ENCODE measurements at regions not wholly inside any gene's neighbourhood (a gene's known extent, or its start where the extent isn't known, plus 50 kb on each side); places are given as distances from the start of the nearest gene placed in this dataset.

- TF ChIP-seq TAF1 (IDR thresholded peaks at IDR 0.05; ENCODE audit: borderline replicate concordance, insufficient read depth, low read length) (no peak), REST (IDR thresholded peaks at IDR 0.05; ENCODE audit: insufficient read depth in 1 of 2, low read depth in 2 of 2, low read length in 2 of 2) (no peak), FOXP2 (optimal IDR thresholded peaks at IDR 0.05; ENCODE audit: borderline replicate concordance, extremely low read depth, extremely low read length, insufficient read depth) (no peak), SIN3A (IDR thresholded peaks at IDR 0.05; ENCODE audit: borderline replicate concordance, insufficient read depth, low read length) (no peak), POLR2AphosphoS5 (IDR thresholded peaks at IDR 0.05; ENCODE audit: low read depth, low read length) (no peak)
Measured at GRCh38 chr20:5687884-5688283, 62.3 kb upstream of the SHLD1 start.

GRCh38 chr20:5686384-5687105, 63.7 kb upstream of the SHLD1 start:
- TF ChIP-seq TAF1 (IDR thresholded peaks at IDR 0.05; ENCODE audit: borderline replicate concordance, insufficient read depth, low read length) = no peak
- TF ChIP-seq REST (IDR thresholded peaks at IDR 0.05; ENCODE audit: insufficient read depth in 1 of 2, low read depth in 2 of 2, low read length in 2 of 2) = no peak
- TF ChIP-seq FOXP2 (optimal IDR thresholded peaks at IDR 0.05; ENCODE audit: borderline replicate concordance, extremely low read depth, extremely low read length, insufficient read depth) = no peak
- no peak for TF ChIP-seq SIN3A (IDR thresholded peaks at IDR 0.05; ENCODE audit: borderline replicate concordance, insufficient read depth, low read length)
- no peak for TF ChIP-seq POLR2AphosphoS5 (IDR thresholded peaks at IDR 0.05; ENCODE audit: low read depth, low read length)

GRCh38 chr20:5680192-5680591, 69.4 kb upstream of the GPCPD1 start:
- no peak for TF ChIP-seq TAF1 (IDR thresholded peaks at IDR 0.05; ENCODE audit: borderline replicate concordance, insufficient read depth, low read length)
- TF ChIP-seq FOXP2 (optimal IDR thresholded peaks at IDR 0.05; ENCODE audit: borderline replicate concordance, extremely low read depth, extremely low read length, insufficient read depth) = no peak
- TF ChIP-seq SIN3A (IDR thresholded peaks at IDR 0.05; ENCODE audit: borderline replicate concordance, insufficient read depth, low read length) = no peak
- TF ChIP-seq REST (IDR thresholded peaks at IDR 0.05; ENCODE audit: insufficient read depth in 1 of 2, low read depth in 2 of 2, low read length in 2 of 2) = no peak
- no peak for TF ChIP-seq POLR2AphosphoS5 (IDR thresholded peaks at IDR 0.05; ENCODE audit: low read depth, low read length)

- no peak for TF ChIP-seq SIN3A (IDR thresholded peaks at IDR 0.05; ENCODE audit: borderline replicate concordance, insufficient read depth, low read length)
- no peak for TF ChIP-seq FOXP2 (optimal IDR thresholded peaks at IDR 0.05; ENCODE audit: borderline replicate concordance, extremely low read depth, extremely low read length, insufficient read depth)
- TF ChIP-seq POLR2AphosphoS5 (IDR thresholded peaks at IDR 0.05; ENCODE audit: low read depth, low read length) = no peak
- TF ChIP-seq TAF1 (IDR thresholded peaks at IDR 0.05; ENCODE audit: borderline replicate concordance, insufficient read depth, low read length) = no peak
- no peak for TF ChIP-seq REST (IDR thresholded peaks at IDR 0.05; ENCODE audit: insufficient read depth in 1 of 2, low read depth in 2 of 2, low read length in 2 of 2)
Measured at GRCh38 chr20:5678777-5679176, 68.0 kb upstream of the GPCPD1 start.

All from PFSK-1 (cell line).